ENCODE measurements at regions not wholly inside any gene's neighbourhood (a gene's known extent, or its start where the extent isn't known, plus 50 kb on each side); places are given as distances from the start of the nearest gene placed in this dataset.

DNA sequence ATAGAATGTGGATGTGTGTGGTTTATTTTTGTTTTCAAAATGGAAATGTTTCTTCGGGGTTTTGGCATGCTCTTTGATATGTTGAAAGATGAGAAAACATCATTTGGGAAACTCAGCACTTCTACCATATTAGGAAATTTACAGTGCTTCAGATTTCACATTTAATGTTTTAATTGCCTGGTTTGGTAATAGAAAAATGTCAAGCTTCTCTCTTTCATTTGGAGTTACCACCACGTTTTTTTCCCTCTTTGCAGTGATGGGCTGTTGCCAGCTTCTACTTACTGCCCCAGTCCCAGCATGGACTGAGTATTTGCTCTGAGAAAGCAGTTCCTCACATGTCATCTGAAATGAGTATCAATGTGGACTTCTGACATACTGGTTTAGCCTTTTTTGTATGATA lies 267.7 kb downstream of the PRL start:
- H3K4me3 Mint-ChIP-seq (ENCODE audit: low read depth): no peak overlapping the region
- H3K27ac Mint-ChIP-seq: no peak overlapping the region
- DNase-seq (ENCODE audit: low spot score, unreplicated experiment): no peak
- peaks cover 24% of the 10 kb centered on the region for H3K4me1 Mint-ChIP-seq (ENCODE audit: low read depth)
- TF ChIP-seq CTCF (IDR thresholded peaks at IDR 0.05; ENCODE audit: unreplicated experiment): no peak
- peaks cover 13% of the 10 kb centered on the region for H3K36me3 Mint-ChIP-seq (ENCODE audit: insufficient read depth)
- no peaks in the 10 kb centered on the region for H3K27me3 Mint-ChIP-seq
- no peaks in the 10 kb centered on the region for H3K9me3 Mint-ChIP-seq (ENCODE audit: low read depth)

DNA sequence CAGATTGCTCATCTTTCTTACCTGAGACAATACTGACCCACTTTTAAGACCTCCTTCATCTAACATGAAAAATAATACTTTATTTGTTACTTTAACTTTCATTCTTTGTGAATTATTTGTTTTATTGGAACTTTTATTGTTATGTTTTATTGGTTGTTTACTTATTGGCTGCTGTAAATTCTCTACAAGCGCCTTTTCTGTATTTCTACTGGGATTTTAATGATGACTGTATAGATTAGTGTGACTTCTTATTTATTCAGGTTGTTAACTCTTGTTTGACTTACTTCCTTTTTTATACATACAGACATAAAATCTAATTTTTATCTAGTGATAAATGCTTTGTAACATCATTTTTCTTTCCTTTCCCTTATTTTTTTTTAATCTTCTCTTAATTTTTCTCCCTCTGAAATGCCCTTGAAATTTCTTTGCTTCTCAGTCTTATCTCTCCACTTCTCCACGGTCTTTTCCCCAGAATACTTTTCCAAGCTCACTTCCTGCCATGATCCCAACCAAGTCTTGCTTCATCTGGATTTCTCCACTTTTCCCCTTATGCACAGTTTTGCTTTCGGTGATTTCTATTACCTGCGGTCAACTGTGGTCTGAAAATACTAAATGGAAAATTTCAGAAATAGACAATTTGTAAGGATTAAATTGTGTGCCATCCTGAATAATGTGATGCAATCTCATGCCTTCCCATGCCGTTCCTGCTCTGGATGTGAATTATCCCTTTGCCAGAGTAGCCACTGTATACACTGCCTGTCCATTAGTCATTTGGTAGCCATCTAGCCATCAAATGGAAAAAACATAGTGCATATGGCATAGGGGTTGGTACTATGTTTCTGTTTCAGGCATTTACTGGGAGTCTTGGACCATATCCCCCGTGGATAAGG lies 265.9 kb downstream of the PRL start:
- no peak for DNase-seq (ENCODE audit: low spot score, unreplicated experiment)
- Mint-ChIP-seq H3K27ac (peak overlapping the region; percentile 33), H3K9me3 (ENCODE audit: low read depth) (no peaks in the 10 kb centered on the region), H3K27me3 (no peaks in the 10 kb centered on the region), H3K4me3 (ENCODE audit: low read depth) (no peak overlapping the region), H3K4me1 (ENCODE audit: low read depth) (peaks cover 24% of the 10 kb centered on the region), H3K36me3 (ENCODE audit: insufficient read depth) (peaks cover 13% of the 10 kb centered on the region)
- no peak for TF ChIP-seq CTCF (IDR thresholded peaks at IDR 0.05; ENCODE audit: unreplicated experiment)

DNA sequence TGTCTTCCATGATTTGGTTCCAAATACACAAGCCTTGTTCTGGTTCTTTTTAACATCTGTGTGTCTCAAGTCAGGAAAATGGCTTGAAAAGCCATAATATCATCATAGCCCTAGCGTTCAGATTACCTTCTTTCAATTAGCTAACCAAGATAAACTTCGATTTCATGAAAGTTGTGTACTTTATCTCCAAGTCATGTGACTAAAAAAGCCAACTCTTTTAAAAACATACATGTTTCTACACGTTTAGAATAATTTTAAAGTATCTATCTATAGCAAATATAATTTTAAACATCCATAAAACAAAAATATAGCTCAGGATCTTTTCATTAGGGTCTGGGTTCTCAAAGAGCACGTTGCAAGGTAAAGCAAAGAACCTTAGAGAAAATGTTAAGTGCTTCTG lies 261.1 kb downstream of the PRL start:
- H3K27me3 Mint-ChIP-seq: no peaks in the 10 kb centered on the region
- H3K9me3 Mint-ChIP-seq (ENCODE audit: low read depth): peaks cover 22% of the 10 kb centered on the region
- no peak overlapping the region for H3K4me3 Mint-ChIP-seq (ENCODE audit: low read depth)
- TF ChIP-seq CTCF (IDR thresholded peaks at IDR 0.05; ENCODE audit: unreplicated experiment): no peak
- peak overlapping the region; percentile 85 for H3K27ac Mint-ChIP-seq
- H3K4me1 Mint-ChIP-seq (ENCODE audit: low read depth): peaks cover 30% of the 10 kb centered on the region
- H3K36me3 Mint-ChIP-seq (ENCODE audit: insufficient read depth): peaks cover 36% of the 10 kb centered on the region
- no peak for DNase-seq (ENCODE audit: low spot score, unreplicated experiment)

DNA sequence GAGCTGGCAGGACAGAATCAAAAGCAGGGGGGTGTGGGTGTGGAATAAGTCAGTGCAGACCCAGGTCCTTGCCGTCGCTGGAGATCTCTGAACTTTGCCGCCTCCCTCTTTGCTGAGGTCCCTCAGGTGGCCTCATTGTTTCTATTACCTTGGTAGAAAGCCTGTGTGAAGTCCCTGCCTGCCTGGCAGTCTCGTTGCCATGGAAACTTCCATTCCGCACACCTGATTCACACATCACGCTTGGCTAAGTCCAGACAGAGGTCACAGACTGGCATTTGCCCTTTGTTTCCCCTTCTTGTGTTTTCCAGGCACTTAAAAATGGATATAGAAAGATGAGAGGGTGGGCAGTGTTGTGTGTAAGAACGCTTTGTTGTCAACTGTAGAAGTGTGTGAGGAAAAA lies 260.6 kb downstream of the PRL start:
- peak overlapping the region; percentile 85 for H3K27ac Mint-ChIP-seq
- TF ChIP-seq CTCF (IDR thresholded peaks at IDR 0.05; ENCODE audit: unreplicated experiment): no peak
- H3K4me1 Mint-ChIP-seq (ENCODE audit: low read depth): peaks cover 28% of the 10 kb centered on the region
- H3K9me3 Mint-ChIP-seq (ENCODE audit: low read depth): peaks cover 22% of the 10 kb centered on the region
- H3K36me3 Mint-ChIP-seq (ENCODE audit: insufficient read depth): peaks cover 39% of the 10 kb centered on the region
- no peaks in the 10 kb centered on the region for H3K27me3 Mint-ChIP-seq
- peak overlapping the region; percentile 12 for H3K4me3 Mint-ChIP-seq (ENCODE audit: low read depth)
- DNase-seq (ENCODE audit: low spot score, unreplicated experiment): peak; percentile 21

GRCh38 chr6:22036699-22037098 lies 260.1 kb downstream of the PRL start:
- no peak for TF ChIP-seq CTCF (IDR thresholded peaks at IDR 0.05; ENCODE audit: unreplicated experiment)
- Mint-ChIP-seq H3K36me3 (ENCODE audit: insufficient read depth) (peaks cover 37% of the 10 kb centered on the region), H3K4me3 (ENCODE audit: low read depth) (no peak overlapping the region), H3K27ac (peak overlapping the region; percentile 85), H3K4me1 (ENCODE audit: low read depth) (peaks cover 28% of the 10 kb centered on the region), H3K9me3 (ENCODE audit: low read depth) (peaks cover 22% of the 10 kb centered on the region), H3K27me3 (no peaks in the 10 kb centered on the region)
- no peak for DNase-seq (ENCODE audit: low spot score, unreplicated experiment)
